SK-N-MC (cell line): ENCODE measurements at regions not wholly inside any gene's neighbourhood (a gene's known extent, or its start where the extent isn't known, plus 50 kb on each side); places are given as distances from the start of the nearest gene placed in this dataset.

ENCODE experiments used
- EZH2 ChIP-seq: fragments of 200-600 bp; sonication (generic); IDR thresholded peaks from one replicate; pipeline ENCODE4 v1.6.1; 2017; ENCODE audit warnings: antibody characterized with exemption
- POLR2AphosphoS5 ChIP-seq: IDR thresholded peaks from 2 replicates; pipeline ENCODE4 v1.6.1; 2012; ENCODE audit warnings: mild to moderate bottlenecking, low read depth, low read length, borderline replicate concordance

GRCh38 chr6:9936551-9936950 is 478.3 kb downstream of the TFAP2A start:
- TF ChIP-seq EZH2 (no peak), POLR2AphosphoS5 (no peak)
